PFSK-1 (cell line): ENCODE measurements at regions not wholly inside any gene's neighbourhood (a gene's known extent, or its start where the extent isn't known, plus 50 kb on each side); places are given as distances from the start of the nearest gene placed in this dataset.

ENCODE experiments used
- POLR2AphosphoS5 ChIP-seq: IDR thresholded peaks from 2 replicates; pipeline ENCODE4 v1.6.1; 2012; ENCODE audit warnings: low read depth, mild to moderate bottlenecking, control low read depth, low read length, moderate library complexity
- REST ChIP-seq, 2 experiments: IDR thresholded peaks; 2 replicates each; pipeline versions ENCODE4 v1.6.1 to v1.8.0; 2011 to 2012; ENCODE audit warnings: low read depth in 2 of 2, low read length in 2 of 2, control low read depth in 1 of 2, inconsistent platforms in 1 of 2, mild to moderate bottlenecking in 1 of 2, moderate library complexity in 1 of 2; ENCODE audit not compliant: insufficient read depth in 1 of 2
- SIN3A ChIP-seq: IDR thresholded peaks from 2 replicates; pipeline ENCODE4 v1.6.1; 2012; ENCODE audit warnings: mild to moderate bottlenecking, low read length, moderate library complexity, borderline replicate concordance; ENCODE audit not compliant: insufficient read depth
- TAF1 ChIP-seq: IDR thresholded peaks from 2 replicates; pipeline ENCODE4 v1.6.1; 2012; ENCODE audit warnings: low read length, control low read depth, borderline replicate concordance; ENCODE audit not compliant: insufficient read depth

GRCh38 chr9:90505695-90506094, 136.9 kb downstream of the DIRAS2 start:
- TF ChIP-seq POLR2AphosphoS5: no peak
- TF ChIP-seq SIN3A: no peak
- no peak for TF ChIP-seq TAF1
- no peak for TF ChIP-seq REST (IDR thresholded peaks at IDR 0.05; ENCODE audit: insufficient read depth in 1 of 2, low read depth in 2 of 2, low read length in 2 of 2)
